Fibroblast of mammary gland (primary cell): ENCODE measurements at regions not wholly inside any gene's neighbourhood (a gene's known extent, or its start where the extent isn't known, plus 50 kb on each side); places are given as distances from the start of the nearest gene placed in this dataset.

Experiments used
- DNase-seq: peaks from one replicate; pipeline ENCODE4 v3.0.0-alpha.2; 2010; ENCODE audit warnings: low read depth
- H3K4me3 ChIP-seq: 2 replicates; pipeline ENCODE4 v1.5.1; 2011; ENCODE audit warnings: low read depth, mild to moderate bottlenecking, low read length, moderate library complexity; ENCODE audit not compliant: control insufficient read depth
- TF ChIP-seq, protein P1 (sequence below): conservative IDR thresholded peaks from 2 replicates; pipeline ENCODE4 v1.5.1; 2011; ENCODE audit warnings: low read depth, low read length, inconsistent platforms; ENCODE audit not compliant: control insufficient read depth, insufficient read depth

DNA sequence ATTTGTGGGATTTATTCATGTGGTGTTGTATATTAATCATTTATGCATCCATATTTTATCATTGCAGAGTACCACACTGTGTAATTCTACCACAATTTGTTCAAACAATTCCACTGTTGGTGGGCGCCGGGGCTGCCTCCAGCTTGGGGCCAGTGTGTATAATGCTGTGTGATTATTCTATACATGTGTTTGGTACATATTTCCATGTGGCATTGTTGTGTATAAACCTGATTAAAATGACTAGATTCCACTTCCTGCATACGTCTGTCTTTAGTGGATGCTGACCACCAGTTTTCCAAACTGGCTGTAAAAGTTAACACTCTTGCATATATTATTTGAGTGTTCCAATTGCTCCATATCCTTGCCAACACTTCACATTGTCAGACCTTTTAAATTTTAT, 1213.8 kb downstream of the TBC1D22A start:
- DNase-seq: no peak
- TF ChIP-seq, protein P1, sequence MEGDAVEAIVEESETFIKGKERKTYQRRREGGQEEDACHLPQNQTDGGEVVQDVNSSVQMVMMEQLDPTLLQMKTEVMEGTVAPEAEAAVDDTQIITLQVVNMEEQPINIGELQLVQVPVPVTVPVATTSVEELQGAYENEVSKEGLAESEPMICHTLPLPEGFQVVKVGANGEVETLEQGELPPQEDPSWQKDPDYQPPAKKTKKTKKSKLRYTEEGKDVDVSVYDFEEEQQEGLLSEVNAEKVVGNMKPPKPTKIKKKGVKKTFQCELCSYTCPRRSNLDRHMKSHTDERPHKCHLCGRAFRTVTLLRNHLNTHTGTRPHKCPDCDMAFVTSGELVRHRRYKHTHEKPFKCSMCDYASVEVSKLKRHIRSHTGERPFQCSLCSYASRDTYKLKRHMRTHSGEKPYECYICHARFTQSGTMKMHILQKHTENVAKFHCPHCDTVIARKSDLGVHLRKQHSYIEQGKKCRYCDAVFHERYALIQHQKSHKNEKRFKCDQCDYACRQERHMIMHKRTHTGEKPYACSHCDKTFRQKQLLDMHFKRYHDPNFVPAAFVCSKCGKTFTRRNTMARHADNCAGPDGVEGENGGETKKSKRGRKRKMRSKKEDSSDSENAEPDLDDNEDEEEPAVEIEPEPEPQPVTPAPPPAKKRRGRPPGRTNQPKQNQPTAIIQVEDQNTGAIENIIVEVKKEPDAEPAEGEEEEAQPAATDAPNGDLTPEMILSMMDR: no peak
- no peak overlapping the region for H3K4me3 ChIP-seq

DNA sequence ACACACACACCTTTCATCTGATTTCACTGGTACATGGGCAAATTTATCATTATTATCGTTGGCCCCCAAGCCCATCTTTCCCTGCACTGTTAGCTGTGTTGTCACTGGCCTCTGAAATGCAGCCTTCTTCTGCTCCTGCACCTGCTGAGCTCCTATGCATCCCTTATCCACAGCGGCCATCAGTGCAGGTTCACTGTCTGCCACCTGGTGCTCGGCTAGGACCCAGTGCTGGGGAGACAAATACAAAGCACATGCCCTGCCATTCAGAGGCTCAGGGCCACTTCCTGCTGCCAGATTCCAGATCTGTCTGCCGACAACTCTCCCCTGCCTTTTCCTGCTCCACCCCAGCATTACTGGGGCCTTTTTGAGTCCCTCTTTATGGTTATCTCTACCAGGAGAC, 1205.4 kb downstream of the TBC1D22A start:
- no peak overlapping the region for H3K4me3 ChIP-seq
- TF ChIP-seq, protein P1: no peak
- no peak for DNase-seq

DNA sequence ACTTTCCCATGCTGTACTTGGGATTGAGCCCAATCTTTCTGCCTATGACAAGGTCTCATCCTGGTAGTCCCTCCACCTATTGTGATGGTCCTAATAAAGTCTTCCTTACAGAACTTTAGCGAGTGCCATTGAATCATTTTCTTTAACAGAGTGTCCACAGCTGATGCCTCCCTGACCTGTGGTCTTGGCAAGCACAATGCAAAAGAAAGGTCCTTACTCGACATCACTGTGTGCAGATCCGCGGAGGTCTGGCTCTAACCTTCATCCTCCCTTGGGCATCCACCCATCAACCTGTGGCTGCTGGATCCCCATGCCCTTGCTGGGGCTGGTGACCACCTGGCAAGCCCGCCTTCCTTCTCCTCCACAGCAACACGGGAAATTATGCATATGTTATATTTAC, 1203.9 kb downstream of the TBC1D22A start:
- H3K4me3 ChIP-seq: no peak overlapping the region
- TF ChIP-seq, protein P1: no peak
- DNase-seq: no peak

DNA sequence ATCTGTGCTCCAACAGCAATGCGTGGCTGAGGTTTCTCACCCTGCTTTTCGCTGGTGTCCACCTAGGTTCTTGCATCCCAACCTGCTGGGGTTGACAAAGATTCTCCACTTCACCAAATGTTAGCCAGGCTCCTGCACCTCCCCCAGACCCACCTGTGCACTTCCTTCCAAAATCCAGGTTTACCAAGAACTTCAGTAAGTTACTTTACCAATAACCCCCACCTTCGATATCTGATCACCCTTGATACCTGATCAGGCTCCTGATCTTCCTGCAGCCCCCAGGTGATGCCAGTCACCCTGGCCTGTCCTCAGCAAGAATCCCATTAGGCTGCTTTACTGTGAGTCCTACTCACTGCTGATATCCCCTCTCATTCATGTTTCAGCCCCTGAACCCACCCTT, 1203.4 kb downstream of the TBC1D22A start:
- no peak for DNase-seq
- no peak overlapping the region for H3K4me3 ChIP-seq
- TF ChIP-seq, protein P1: no peak

DNA sequence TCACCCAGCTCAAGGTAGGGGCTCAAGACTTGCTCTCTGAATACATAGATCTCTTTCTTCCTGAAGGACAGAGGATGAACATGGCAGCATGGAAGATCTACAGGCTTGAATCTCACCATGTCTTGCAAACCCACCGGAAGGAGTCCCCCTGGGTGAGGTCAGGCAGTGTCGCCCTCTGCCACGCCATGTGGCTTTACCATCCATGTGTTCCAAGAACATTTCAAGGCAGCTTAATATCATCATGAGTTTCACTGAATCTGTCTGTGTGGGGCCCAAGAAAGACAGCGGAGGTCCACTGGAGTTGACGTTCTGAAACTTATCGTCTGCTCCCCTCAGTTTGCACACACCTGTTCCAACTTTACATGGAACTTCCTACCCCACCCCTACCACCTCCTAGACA, 1202.6 kb downstream of the TBC1D22A start:
- no peak for DNase-seq
- TF ChIP-seq, protein P1: no peak
- H3K4me3 ChIP-seq: no peak overlapping the region

DNA sequence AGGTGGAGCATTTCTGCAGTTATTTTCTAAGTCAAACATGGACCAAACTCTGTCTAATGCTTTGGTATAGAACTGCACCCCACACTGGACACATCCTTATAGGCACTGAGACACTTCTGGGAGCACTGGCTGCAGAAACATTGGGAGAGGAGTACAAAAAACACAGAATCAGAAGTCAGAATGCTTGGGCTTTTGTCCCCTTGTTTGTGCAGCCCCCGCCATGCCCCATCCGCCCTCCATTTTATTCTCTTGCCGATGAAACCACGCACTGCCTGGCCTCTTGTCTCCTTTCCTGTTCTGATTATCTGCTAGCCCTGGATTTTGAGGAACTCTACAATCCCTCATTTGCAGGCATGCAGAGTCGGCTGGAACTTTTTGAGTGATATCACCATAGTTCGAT, 1201.2 kb downstream of the TBC1D22A start:
- no peak overlapping the region for H3K4me3 ChIP-seq
- TF ChIP-seq, protein P1: no peak
- DNase-seq: no peak

DNA sequence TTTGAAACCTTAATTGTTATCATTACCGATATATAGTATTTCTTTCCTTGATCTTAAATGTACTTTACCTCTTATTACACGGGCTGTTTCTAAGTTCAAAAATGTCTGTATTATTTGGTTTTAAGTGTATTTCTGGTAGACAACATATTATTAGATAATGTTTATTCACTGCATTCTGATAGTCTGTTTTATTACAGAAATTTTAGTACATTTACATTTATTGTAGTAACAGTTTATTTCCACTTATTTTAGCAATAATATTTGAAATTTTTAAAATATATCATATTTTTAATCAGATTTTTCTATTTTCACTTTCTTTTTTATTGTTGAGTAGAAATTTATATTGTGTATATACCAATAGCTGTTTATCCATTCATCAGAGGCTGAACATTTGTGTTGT, 1195.2 kb downstream of the TBC1D22A start:
- TF ChIP-seq, protein P1: no peak

More for the DNA sequence above, 1195.2 kb downstream of the TBC1D22A start:
- DNase-seq: no peak
- H3K4me3 ChIP-seq: no peak overlapping the region
